WTC11 (cell line): ENCODE measurements at regions not wholly inside any gene's neighbourhood (a gene's known extent, or its start where the extent isn't known, plus 50 kb on each side); places are given as distances from the start of the nearest gene placed in this dataset.

Experiments
- ATAC-seq: fragments of 200-7000 bp; cut with Tn5 transposase; 2 replicates; pipeline ENCODE4 v1.10.0; 2021; ENCODE audit warnings: mild to moderate bottlenecking, moderate library complexity
- CTCF ChIA-PET: fragments of 300-600 bp; sonication (Branson Sonifier 250); formaldehyde crosslinking; loops from one replicate; lab custom pipeline; 2021; ENCODE audit warnings: antibody characterized with exemption; lab: Charles Lee
- POLR2A ChIA-PET: fragments of 350-600 bp; sonication (Branson Sonifier 250); formaldehyde crosslinking; loops from one replicate; lab custom pipeline; 2021; ENCODE audit warnings: antibody characterized with exemption; lab: Charles Lee
- DNase-seq: peaks from one replicate; pipeline ENCODE4 v3.0.0; 2021; ENCODE audit warnings: low spot score
- H3K27ac Mint-ChIP-seq: 2 replicates; pipeline ENCODE4 v1.8.0; 2021; ENCODE audit warnings: mixed read lengths
- H3K27me3 Mint-ChIP-seq: 2 replicates; pipeline ENCODE4 v1.8.0; 2021; ENCODE audit warnings: low read depth, mild to moderate bottlenecking, moderate library complexity, mixed read lengths
- H3K36me3 Mint-ChIP-seq: 2 replicates; pipeline ENCODE4 v1.8.0; 2021; ENCODE audit warnings: mixed read lengths
- H3K4me1 Mint-ChIP-seq: 2 replicates; pipeline ENCODE4 v1.8.0; 2022; ENCODE audit warnings: mixed read lengths
- H3K4me3 Mint-ChIP-seq: 2 replicates; pipeline ENCODE4 v1.8.0; 2021; ENCODE audit warnings: mild to moderate bottlenecking, moderate library complexity, mixed read lengths
- H3K9me3 Mint-ChIP-seq: 2 replicates; pipeline ENCODE4 v1.8.0; 2021; ENCODE audit warnings: mixed read lengths
- ATF1 ChIP-seq: sonication (generic); formaldehyde crosslinking; IDR thresholded peaks from 2 replicates; pipeline ENCODE4 v1.8.1; 2023; ENCODE audit warnings: mild to moderate bottlenecking, moderate library complexity, missing genetic modification reagents
- CBFB ChIP-seq: sonication (generic); formaldehyde crosslinking; IDR thresholded peaks from 2 replicates; pipeline ENCODE4 v1.8.1; 2022; ENCODE audit warnings: mild to moderate bottlenecking, low read depth, missing genetic modification reagents
- ELF4 ChIP-seq: sonication (generic); formaldehyde crosslinking; IDR thresholded peaks from 2 replicates; pipeline ENCODE4 v1.8.1; 2022; ENCODE audit warnings: low read depth, mild to moderate bottlenecking, moderate library complexity, missing genetic modification reagents
- ESRRA ChIP-seq: sonication (generic); formaldehyde crosslinking; IDR thresholded peaks from 2 replicates; pipeline ENCODE4 v1.8.1; 2022; ENCODE audit warnings: mild to moderate bottlenecking, missing genetic modification reagents, borderline replicate concordance
- NFE2L1 ChIP-seq: sonication (generic); formaldehyde crosslinking; IDR thresholded peaks from 2 replicates; pipeline ENCODE4 v1.8.1; 2023; ENCODE audit warnings: missing genetic modification reagents
- PRRX2 ChIP-seq: fragments of 250-450 bp; sonication (Bioruptor Pico); IDR thresholded peaks from 2 replicates; pipeline ENCODE4 v1.8.0; 2021; ENCODE audit warnings: mild to moderate bottlenecking
- RELA ChIP-seq: sonication (generic); formaldehyde crosslinking; IDR thresholded peaks from 2 replicates; pipeline ENCODE4 v1.8.1; 2022; ENCODE audit warnings: missing genetic modification reagents, mild to moderate bottlenecking, borderline replicate concordance
- RORB ChIP-seq: fragments of 250-450 bp; sonication (Bioruptor Pico); IDR thresholded peaks from 2 replicates; pipeline ENCODE4 v1.9.0; 2021; ENCODE audit warnings: mild to moderate bottlenecking
- SMAD4 ChIP-seq: sonication (generic); formaldehyde crosslinking; IDR thresholded peaks from 2 replicates; pipeline ENCODE4 v1.8.0; 2022; ENCODE audit warnings: mild to moderate bottlenecking, missing genetic modification reagents
- SP1 ChIP-seq: sonication (generic); formaldehyde crosslinking; conservative IDR thresholded peaks from 2 replicates; pipeline ENCODE4 v1.8.1; 2022; ENCODE audit warnings: missing genetic modification reagents
- TEAD1 ChIP-seq: sonication (generic); formaldehyde crosslinking; IDR thresholded peaks from 2 replicates; pipeline ENCODE4 v1.8.0; 2022; ENCODE audit warnings: mild to moderate bottlenecking, missing genetic modification reagents
- ZNF121 ChIP-seq: sonication (generic); formaldehyde crosslinking; IDR thresholded peaks from 2 replicates; pipeline ENCODE4 v1.8.0; 2023; ENCODE audit warnings: missing genetic modification reagents
- ZNF232 ChIP-seq: sonication (generic); formaldehyde crosslinking; IDR thresholded peaks from 2 replicates; pipeline ENCODE4 v1.8.0; 2022; ENCODE audit warnings: mild to moderate bottlenecking, missing genetic modification reagents
- ZNF423 ChIP-seq: fragments of 250-450 bp; sonication (Bioruptor Pico); IDR thresholded peaks from 2 replicates; pipeline ENCODE4 v2.1.2; 2022; ENCODE audit warnings: mild to moderate bottlenecking, moderate library complexity
- TF ChIP-seq, protein P1 (sequence below): sonication (generic); formaldehyde crosslinking; IDR thresholded peaks from 2 replicates; pipeline ENCODE4 v1.8.0; 2023; ENCODE audit warnings: missing genetic modification reagents, mild to moderate bottlenecking, borderline replicate concordance
- TF ChIP-seq, protein P2 (sequence below): fragments of 250-450 bp; sonication (Bioruptor Pico); conservative IDR thresholded peaks from 2 replicates; pipeline ENCODE4 v1.9.0; 2021; ENCODE audit warnings: mild to moderate bottlenecking
- TF ChIP-seq, protein P3 (sequence below): fragments of 250-450 bp; sonication (Bioruptor Pico); IDR thresholded peaks from 2 replicates; pipeline ENCODE4 v1.9.0; 2021; ENCODE audit warnings: mild to moderate bottlenecking
- TF ChIP-seq, protein P4 (sequence below): sonication (generic); formaldehyde crosslinking; IDR thresholded peaks from 2 replicates; pipeline ENCODE4 v1.8.1; 2022; ENCODE audit warnings: low read depth, mild to moderate bottlenecking, moderate library complexity, missing genetic modification reagents, borderline replicate concordance
- TF ChIP-seq, protein P5 (sequence below): fragments of 250-450 bp; sonication (Bioruptor Pico); IDR thresholded peaks from 2 replicates; pipeline ENCODE4 v1.9.0; 2021; ENCODE audit warnings: mild to moderate bottlenecking

DNA sequence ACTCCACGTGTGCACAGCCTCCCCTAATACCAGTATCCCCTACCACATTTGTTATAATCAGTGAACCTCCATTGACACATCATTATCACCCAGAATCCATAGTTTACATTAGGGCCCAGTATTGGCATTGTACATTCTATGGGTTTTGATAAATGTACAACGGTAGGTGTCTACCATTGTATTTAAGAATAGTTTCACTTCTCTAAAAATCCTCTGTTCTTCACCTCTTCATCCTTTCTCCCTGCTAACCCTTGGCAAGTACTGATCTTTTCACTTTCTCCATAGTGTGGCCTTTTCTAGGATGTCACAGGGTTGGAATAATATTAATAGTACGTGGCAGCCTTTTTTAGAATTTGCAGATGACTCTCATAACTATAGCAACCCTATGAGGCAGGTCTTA, 353.8 kb downstream of the DDX10 start (continued):
- no peak for TF ChIP-seq ESRRA (CRISPR knock-in tag)

DNA sequence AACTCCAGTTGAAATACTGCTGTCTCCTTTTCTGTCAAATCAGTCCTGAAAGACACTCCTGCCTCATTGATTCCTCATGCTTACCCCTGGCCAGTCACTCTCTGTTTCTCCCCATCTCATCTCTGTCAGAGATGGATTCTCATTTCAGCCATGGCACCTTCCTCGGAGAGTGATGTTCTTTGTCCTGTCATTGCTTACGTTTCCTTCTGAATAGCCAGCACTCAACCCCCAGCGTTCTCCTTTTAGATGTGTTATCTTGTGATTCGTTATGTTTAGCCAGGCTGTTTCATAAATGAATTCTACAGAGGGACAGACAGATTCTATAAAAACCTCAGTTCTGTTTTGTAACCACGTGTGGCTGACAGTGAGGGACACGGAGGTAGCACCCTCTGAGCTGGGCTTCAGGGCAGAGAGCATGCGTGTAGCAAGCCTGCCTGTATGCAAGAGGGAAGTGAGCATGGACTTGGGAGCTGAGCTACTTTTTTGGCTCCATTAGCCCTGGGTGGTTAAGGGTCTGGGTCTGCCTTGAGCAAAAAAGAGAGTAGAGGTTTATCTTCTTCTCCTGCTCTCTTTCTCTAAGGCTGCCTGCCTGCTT, 354.6 kb downstream of the DDX10 start:
- TF ChIP-seq NFE2L1 (CRISPR knock-in tag) (no peak), PRRX2 (CRISPR knock-in tag) (no peak), SMAD4 (CRISPR knock-in tag) (no peak), ZNF232 (CRISPR knock-in tag) (no peak), SP1 (CRISPR knock-in tag) (no peak), CBFB (CRISPR knock-in tag) (no peak), RORB (CRISPR knock-in tag) (no peak), TEAD1 (CRISPR knock-in tag) (no peak), ATF1 (no peak), ZNF121 (CRISPR knock-in tag) (no peak), RELA (CRISPR knock-in tag) (no peak)
- TF ChIP-seq, protein P1, sequence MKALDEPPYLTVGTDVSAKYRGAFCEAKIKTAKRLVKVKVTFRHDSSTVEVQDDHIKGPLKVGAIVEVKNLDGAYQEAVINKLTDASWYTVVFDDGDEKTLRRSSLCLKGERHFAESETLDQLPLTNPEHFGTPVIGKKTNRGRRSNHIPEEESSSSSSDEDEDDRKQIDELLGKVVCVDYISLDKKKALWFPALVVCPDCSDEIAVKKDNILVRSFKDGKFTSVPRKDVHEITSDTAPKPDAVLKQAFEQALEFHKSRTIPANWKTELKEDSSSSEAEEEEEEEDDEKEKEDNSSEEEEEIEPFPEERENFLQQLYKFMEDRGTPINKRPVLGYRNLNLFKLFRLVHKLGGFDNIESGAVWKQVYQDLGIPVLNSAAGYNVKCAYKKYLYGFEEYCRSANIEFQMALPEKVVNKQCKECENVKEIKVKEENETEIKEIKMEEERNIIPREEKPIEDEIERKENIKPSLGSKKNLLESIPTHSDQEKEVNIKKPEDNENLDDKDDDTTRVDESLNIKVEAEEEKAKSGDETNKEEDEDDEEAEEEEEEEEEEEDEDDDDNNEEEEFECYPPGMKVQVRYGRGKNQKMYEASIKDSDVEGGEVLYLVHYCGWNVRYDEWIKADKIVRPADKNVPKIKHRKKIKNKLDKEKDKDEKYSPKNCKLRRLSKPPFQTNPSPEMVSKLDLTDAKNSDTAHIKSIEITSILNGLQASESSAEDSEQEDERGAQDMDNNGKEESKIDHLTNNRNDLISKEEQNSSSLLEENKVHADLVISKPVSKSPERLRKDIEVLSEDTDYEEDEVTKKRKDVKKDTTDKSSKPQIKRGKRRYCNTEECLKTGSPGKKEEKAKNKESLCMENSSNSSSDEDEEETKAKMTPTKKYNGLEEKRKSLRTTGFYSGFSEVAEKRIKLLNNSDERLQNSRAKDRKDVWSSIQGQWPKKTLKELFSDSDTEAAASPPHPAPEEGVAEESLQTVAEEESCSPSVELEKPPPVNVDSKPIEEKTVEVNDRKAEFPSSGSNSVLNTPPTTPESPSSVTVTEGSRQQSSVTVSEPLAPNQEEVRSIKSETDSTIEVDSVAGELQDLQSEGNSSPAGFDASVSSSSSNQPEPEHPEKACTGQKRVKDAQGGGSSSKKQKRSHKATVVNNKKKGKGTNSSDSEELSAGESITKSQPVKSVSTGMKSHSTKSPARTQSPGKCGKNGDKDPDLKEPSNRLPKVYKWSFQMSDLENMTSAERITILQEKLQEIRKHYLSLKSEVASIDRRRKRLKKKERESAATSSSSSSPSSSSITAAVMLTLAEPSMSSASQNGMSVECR (CRISPR knock-in tag), result no peak
- TF ChIP-seq, protein P2, sequence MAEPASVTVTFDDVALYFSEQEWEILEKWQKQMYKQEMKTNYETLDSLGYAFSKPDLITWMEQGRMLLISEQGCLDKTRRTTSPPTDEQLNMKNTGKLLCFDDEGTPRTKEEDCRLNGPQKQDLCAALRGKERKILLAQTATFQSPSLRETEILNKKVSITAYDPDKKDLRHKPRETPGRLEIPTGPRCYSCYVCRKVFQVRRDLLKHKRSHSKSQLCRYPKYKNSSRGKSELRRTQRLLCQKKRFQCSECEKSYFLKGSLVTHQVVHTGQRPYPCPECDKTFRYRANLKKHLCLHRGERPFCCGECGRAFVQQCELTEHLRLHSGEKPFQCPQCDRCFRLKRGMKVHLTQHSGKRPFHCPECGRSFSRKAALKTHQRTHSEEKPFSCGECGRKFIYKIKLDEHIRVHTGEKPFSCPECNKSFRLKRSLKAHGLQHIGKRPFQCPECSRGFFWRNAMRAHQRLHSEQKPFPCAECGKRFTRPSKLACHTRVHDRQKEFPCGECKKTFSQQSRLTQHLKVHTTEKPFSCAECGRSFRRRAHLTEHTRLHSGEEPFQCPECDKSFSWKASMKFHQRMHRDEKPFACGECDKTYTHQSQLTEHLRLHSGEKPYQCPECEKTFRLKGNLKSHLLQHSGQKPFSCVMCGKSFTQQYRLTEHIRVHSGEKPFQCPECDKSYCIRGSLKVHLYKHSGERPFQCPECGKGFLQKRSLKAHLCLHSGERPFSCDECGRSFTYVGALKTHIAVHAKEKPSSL (CRISPR knock-in tag), result no peak
- TF ChIP-seq, protein P3, sequence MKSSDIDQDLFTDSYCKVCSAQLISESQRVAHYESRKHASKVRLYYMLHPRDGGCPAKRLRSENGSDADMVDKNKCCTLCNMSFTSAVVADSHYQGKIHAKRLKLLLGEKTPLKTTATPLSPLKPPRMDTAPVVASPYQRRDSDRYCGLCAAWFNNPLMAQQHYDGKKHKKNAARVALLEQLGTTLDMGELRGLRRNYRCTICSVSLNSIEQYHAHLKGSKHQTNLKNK (CRISPR knock-in tag), result no peak
- TF ChIP-seq, protein P4, sequence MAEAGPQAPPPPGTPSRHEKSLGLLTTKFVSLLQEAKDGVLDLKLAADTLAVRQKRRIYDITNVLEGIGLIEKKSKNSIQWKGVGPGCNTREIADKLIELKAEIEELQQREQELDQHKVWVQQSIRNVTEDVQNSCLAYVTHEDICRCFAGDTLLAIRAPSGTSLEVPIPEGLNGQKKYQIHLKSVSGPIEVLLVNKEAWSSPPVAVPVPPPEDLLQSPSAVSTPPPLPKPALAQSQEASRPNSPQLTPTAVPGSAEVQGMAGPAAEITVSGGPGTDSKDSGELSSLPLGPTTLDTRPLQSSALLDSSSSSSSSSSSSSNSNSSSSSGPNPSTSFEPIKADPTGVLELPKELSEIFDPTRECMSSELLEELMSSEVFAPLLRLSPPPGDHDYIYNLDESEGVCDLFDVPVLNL (CRISPR knock-in tag), result no peak
- no peaks in the 10 kb centered on the region for H3K4me1 Mint-ChIP-seq
- ChIA-PET POLR2A (no interaction called here), CTCF (no interaction called here)
- H3K36me3 Mint-ChIP-seq, result 0 out of 2 replicates have a peak, but pooled peaks cover under 1% of the 10 kb centered on the region
- no peak for ATAC-seq
- no peak overlapping the region for H3K4me3 Mint-ChIP-seq
- DNase-seq, result no peak
- H3K9me3 Mint-ChIP-seq, result peaks cover 10% of the 10 kb centered on the region
- no peaks in the 10 kb centered on the region; the same call in 1 of the 2 replicates for H3K27me3 Mint-ChIP-seq
- H3K27ac Mint-ChIP-seq, result no peak overlapping the region

DNA sequence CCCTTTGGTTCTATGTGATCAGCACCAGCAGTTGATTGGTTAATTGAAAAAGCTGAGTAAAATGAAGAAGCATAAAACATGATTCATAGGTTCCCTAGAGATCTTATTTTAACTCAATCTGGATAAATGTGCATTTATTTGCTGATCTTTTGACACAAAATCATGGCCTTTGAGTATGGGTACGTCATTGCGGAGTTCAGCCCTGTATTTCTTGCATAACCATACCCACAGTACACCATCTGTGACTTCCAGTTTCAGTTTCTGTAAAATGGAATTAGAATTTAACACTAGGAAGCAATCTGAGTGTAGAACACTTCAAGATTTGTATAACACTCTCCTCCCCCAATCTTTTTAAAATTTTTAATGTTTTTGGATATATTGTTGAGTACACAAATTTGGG, 358.2 kb downstream of the DDX10 start:
- peaks cover 27% of the 10 kb centered on the region for H3K9me3 Mint-ChIP-seq
- 0 out of 2 replicates have a peak, but pooled peaks cover 2% of the 10 kb centered on the region for H3K36me3 Mint-ChIP-seq
- POLR2A ChIA-PET, result no interaction called here
- no peak overlapping the region for H3K4me3 Mint-ChIP-seq
- ATAC-seq (no peak), DNase-seq (no peak)
- H3K4me1 Mint-ChIP-seq, result no peaks in the 10 kb centered on the region
- CTCF ChIA-PET, result interaction anchor here (1.4 kb wide), 1 partner anchor 17 kb away, joined by 3 read pairs; no protein-coding TSS in a partner anchor
- no peak overlapping the region for H3K27ac Mint-ChIP-seq
- no peaks in the 10 kb centered on the region; the same call in 1 of the 2 replicates for H3K27me3 Mint-ChIP-seq
- no peak for TF ChIP-seq ELF4 (CRISPR knock-in tag)
- no peak for TF ChIP-seq PRRX2 (CRISPR knock-in tag)
- TF ChIP-seq ZNF423 (CRISPR knock-in tag), result no peak
- TF ChIP-seq, protein P5, sequence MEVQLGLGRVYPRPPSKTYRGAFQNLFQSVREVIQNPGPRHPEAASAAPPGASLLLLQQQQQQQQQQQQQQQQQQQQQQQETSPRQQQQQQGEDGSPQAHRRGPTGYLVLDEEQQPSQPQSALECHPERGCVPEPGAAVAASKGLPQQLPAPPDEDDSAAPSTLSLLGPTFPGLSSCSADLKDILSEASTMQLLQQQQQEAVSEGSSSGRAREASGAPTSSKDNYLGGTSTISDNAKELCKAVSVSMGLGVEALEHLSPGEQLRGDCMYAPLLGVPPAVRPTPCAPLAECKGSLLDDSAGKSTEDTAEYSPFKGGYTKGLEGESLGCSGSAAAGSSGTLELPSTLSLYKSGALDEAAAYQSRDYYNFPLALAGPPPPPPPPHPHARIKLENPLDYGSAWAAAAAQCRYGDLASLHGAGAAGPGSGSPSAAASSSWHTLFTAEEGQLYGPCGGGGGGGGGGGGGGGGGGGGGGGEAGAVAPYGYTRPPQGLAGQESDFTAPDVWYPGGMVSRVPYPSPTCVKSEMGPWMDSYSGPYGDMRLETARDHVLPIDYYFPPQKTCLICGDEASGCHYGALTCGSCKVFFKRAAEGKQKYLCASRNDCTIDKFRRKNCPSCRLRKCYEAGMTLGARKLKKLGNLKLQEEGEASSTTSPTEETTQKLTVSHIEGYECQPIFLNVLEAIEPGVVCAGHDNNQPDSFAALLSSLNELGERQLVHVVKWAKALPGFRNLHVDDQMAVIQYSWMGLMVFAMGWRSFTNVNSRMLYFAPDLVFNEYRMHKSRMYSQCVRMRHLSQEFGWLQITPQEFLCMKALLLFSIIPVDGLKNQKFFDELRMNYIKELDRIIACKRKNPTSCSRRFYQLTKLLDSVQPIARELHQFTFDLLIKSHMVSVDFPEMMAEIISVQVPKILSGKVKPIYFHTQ, result no peak
